MM.1S (cell line): ENCODE measurements at regions not wholly inside any gene's neighbourhood (a gene's known extent, or its start where the extent isn't known, plus 50 kb on each side); places are given as distances from the start of the nearest gene placed in this dataset.
"Not testable (repeated sequence)": the region's sequence is repeated elsewhere in the genome, so short reads cannot be mapped to it uniquely, and the experiment has no call there.

Source experiments
- DNase-seq: peaks from one replicate; pipeline ENCODE4 v3.0.0-alpha.2; 2015
- H2AFZ ChIP-seq: fragments of 300-600 bp; sonication (generic); 2 replicates; pipeline ENCODE4 v1.6.0; 2016; ENCODE audit warnings: antibody characterized with exemption, low read length
- H3F3A ChIP-seq: fragments of 300-600 bp; sonication (generic); 2 replicates; pipeline ENCODE4 v1.6.1; 2016; ENCODE audit warnings: mild to moderate bottlenecking, antibody characterized with exemption, low read length, moderate library complexity, mixed read lengths; ENCODE audit not compliant: insufficient read depth
- H3K27ac ChIP-seq: fragments of 300-600 bp; sonication (generic); 2 replicates; pipeline ENCODE4 v1.5.1; 2016; ENCODE audit warnings: mild to moderate bottlenecking, low read length
- H3K27me3 ChIP-seq: fragments of 300-600 bp; sonication (generic); replicated peaks from 2 replicates; pipeline ENCODE4 v1.6.0; 2016; ENCODE audit warnings: low read length; ENCODE audit not compliant: insufficient read depth
- H3K36me3 ChIP-seq: fragments of 300-600 bp; sonication (generic); replicated peaks from 2 replicates; pipeline ENCODE4 v1.6.1; 2016; ENCODE audit warnings: mild to moderate bottlenecking, low read length, mixed read lengths; ENCODE audit not compliant: insufficient read depth
- H3K4me1 ChIP-seq: fragments of 300-600 bp; sonication (generic); 2 replicates; pipeline ENCODE4 v1.6.1; 2016; ENCODE audit warnings: low read length, mixed read lengths
- H3K4me2 ChIP-seq: fragments of 300-600 bp; sonication (generic); 2 replicates; pipeline ENCODE4 v1.6.0; 2016; ENCODE audit warnings: low read depth, low read length
- H3K4me3 ChIP-seq: fragments of 300-600 bp; sonication (generic); 2 replicates; pipeline ENCODE4 v1.5.1; 2016; ENCODE audit warnings: low read length, mixed read lengths
- H3K79me2 ChIP-seq: fragments of 300-600 bp; sonication (generic); 2 replicates; pipeline ENCODE4 v1.6.1; 2016; ENCODE audit warnings: mixed run types, low read length, mixed read lengths
- H3K9ac ChIP-seq: fragments of 300-600 bp; sonication (generic); 2 replicates; pipeline ENCODE4 v1.6.1; 2016; ENCODE audit warnings: low read length, mixed read lengths
- H3K9me2 ChIP-seq: fragments of 300-600 bp; sonication (generic); replicated peaks from 2 replicates; pipeline ENCODE4 v1.6.1; 2016; ENCODE audit warnings: mild to moderate bottlenecking, low read length, mixed read lengths; ENCODE audit not compliant: insufficient read depth
- H3K9me3 ChIP-seq: fragments of 300-600 bp; sonication (generic); replicated peaks from 2 replicates; pipeline ENCODE4 v1.6.1; 2016; ENCODE audit warnings: mild to moderate bottlenecking, low read length, mixed read lengths; ENCODE audit not compliant: insufficient read depth
- H4K20me1 ChIP-seq: fragments of 300-600 bp; sonication (generic); 2 replicates; pipeline ENCODE4 v1.6.1; 2016; ENCODE audit warnings: mild to moderate bottlenecking, low read length, moderate library complexity, mixed read lengths; ENCODE audit not compliant: insufficient read depth
- EZH2 ChIP-seq: fragments of 300-600 bp; sonication (generic); optimal IDR thresholded peaks from 2 replicates; pipeline ENCODE3; 2017; ENCODE audit warnings: low read depth, mild to moderate bottlenecking, antibody characterized with exemption, low read length, mixed read lengths
- EZH2phosphoT487 ChIP-seq: fragments of 300-600 bp; sonication (generic); IDR thresholded peaks from 2 replicates; pipeline ENCODE4 v1.6.1; 2018; ENCODE audit warnings: antibody characterized with exemption, low read length
- TF ChIP-seq, protein P1 (sequence below): fragments of 300-600 bp; sonication (generic); IDR thresholded peaks from 2 replicates; pipeline ENCODE4 v1.5.1; 2016; ENCODE audit warnings: antibody characterized with exemption, low read length, mixed read lengths

DNA sequence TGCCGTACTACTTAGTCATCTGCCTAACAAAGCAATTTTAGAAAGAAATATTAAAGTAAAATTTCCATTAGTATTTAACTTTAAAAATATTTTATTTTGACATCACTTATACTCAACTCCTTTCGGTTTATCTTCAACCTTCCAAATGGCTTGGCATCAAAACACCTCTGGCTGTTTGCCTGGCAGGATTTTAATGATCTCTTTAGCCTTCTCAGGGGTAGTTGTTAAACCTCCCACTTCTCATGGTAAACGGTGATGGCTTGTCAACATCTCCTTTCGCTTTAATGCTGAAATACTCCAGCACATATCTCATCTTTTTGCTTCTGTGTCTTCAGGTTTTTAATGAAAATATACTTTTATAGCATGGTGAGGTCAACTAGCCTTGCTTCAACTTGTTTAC, 747.1 kb downstream of the CETN3 start:
- H3K4me3 ChIP-seq, result no peak overlapping the region
- no peaks in the 10 kb centered on the region for H3F3A ChIP-seq
- H3K79me2 ChIP-seq, result no peaks in the 10 kb centered on the region
- no peaks in the 10 kb centered on the region for H3K9me2 ChIP-seq
- H2AFZ ChIP-seq, result no peak overlapping the region
- TF ChIP-seq EZH2, result no peak
- TF ChIP-seq EZH2phosphoT487, result no peak
- TF ChIP-seq, protein P1, sequence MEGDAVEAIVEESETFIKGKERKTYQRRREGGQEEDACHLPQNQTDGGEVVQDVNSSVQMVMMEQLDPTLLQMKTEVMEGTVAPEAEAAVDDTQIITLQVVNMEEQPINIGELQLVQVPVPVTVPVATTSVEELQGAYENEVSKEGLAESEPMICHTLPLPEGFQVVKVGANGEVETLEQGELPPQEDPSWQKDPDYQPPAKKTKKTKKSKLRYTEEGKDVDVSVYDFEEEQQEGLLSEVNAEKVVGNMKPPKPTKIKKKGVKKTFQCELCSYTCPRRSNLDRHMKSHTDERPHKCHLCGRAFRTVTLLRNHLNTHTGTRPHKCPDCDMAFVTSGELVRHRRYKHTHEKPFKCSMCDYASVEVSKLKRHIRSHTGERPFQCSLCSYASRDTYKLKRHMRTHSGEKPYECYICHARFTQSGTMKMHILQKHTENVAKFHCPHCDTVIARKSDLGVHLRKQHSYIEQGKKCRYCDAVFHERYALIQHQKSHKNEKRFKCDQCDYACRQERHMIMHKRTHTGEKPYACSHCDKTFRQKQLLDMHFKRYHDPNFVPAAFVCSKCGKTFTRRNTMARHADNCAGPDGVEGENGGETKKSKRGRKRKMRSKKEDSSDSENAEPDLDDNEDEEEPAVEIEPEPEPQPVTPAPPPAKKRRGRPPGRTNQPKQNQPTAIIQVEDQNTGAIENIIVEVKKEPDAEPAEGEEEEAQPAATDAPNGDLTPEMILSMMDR, result no peak
- no peak overlapping the region for H3K27ac ChIP-seq
- no peaks in the 10 kb centered on the region for H3K9me3 ChIP-seq
- DNase-seq, result no peak
- H3K36me3 ChIP-seq, result no peaks in the 10 kb centered on the region
- H3K9ac ChIP-seq, result no peak overlapping the region
- H3K4me2 ChIP-seq, result no peak overlapping the region
- H4K20me1 ChIP-seq, result no peaks in the 10 kb centered on the region
- H3K4me1 ChIP-seq, result no peaks in the 10 kb centered on the region
- H3K27me3 ChIP-seq, result no peaks in the 10 kb centered on the region

DNA sequence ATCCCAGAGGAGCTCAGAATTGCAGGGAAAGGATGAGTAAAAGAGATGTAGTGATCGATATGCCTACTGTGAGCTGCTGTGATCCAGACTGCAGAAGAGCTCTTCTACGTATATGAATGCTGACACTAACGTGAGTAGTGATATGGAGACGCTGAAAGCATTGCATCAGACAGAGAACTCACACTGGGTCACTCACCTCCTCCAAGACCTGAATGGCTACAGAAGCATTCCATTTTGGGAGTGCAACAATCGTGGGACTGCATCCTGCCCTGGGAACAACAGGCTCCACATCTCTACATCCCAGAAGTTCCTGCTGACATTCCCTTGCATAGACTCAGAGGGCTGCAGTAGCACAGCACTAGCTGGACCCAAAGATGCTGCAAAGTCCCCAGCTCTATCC, 755.9 kb upstream of the MEF2C start:
- peaks cover 3% of the 10 kb centered on the region; the same call in 1 of the 2 replicates for H3K4me1 ChIP-seq
- H3K9me3 ChIP-seq, result no peaks in the 10 kb centered on the region
- H3K36me3 ChIP-seq, result no peaks in the 10 kb centered on the region
- DNase-seq, result no peak
- H3K9me2 ChIP-seq, result no peaks in the 10 kb centered on the region
- no peaks in the 10 kb centered on the region for H3F3A ChIP-seq
- no peaks in the 10 kb centered on the region for H4K20me1 ChIP-seq
- H3K4me3 ChIP-seq, result no peak overlapping the region
- H3K27ac ChIP-seq, result no peak overlapping the region
- H3K4me2 ChIP-seq, result no peak overlapping the region
- H3K27me3 ChIP-seq, result no peaks in the 10 kb centered on the region
- TF ChIP-seq, protein P1, result no peak
- TF ChIP-seq EZH2 (no peak), EZH2phosphoT487 (no peak)
- H3K79me2 ChIP-seq, result no peaks in the 10 kb centered on the region
- H3K9ac ChIP-seq, result no peak overlapping the region
- H2AFZ ChIP-seq, result no peak overlapping the region

DNA sequence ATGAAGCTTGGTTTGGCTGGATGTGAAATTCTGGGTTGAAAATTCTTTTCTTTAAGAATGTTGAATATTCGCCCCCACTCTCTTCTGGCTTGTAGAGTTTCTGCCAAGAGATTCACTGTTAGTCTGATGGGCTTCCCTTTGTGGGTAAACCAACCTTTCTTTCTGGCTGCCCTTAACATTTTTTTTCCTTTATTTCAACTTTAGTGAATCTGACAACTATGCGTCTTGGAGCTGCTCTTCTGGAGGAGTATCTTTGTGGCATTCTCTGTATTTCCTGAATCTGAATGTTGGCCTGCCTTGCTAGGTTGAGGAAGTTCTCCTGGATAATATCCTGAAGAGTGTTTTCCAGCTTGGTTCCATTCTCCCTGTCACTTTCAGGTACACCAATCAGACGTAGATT, 751.2 kb upstream of the MEF2C start:
- not testable (repeated sequence) for H3K9me2 ChIP-seq, H3K4me3 ChIP-seq

DNA sequence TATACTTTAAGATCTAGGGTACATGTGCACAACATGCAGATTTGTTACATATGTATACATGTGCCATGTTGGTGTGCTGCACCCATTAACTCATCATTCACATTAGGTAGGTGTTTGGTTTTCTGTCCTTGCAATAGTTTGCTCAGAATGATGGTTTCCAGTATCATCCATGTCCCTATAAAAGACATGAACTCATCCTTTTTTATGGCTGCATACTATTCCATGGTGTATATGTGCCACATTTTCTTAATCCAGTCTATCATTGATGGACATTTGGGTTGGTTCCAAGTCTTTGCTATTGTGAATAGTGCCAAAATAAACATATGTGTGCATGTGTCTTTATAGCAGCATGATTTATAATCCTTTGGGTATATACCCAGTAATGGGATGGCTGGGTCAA, 747.1 kb upstream of the MEF2C start:
- H3K27me3 ChIP-seq, H3K36me3 ChIP-seq, H2AFZ ChIP-seq, H3K9me2 ChIP-seq, H3K4me3 ChIP-seq, H3K79me2 ChIP-seq, H3F3A ChIP-seq, H3K9me3 ChIP-seq, H3K27ac ChIP-seq, H3K4me2 ChIP-seq, H4K20me1 ChIP-seq, H3K4me1 ChIP-seq, DNase-seq, H3K9ac ChIP-seq: not testable (repeated sequence)

More for the DNA sequence above, 751.2 kb upstream of the MEF2C start:
- not testable (repeated sequence) for H3F3A ChIP-seq, H3K79me2 ChIP-seq, H2AFZ ChIP-seq, H4K20me1 ChIP-seq, H3K9me3 ChIP-seq, H3K4me2 ChIP-seq, H3K4me1 ChIP-seq, H3K27me3 ChIP-seq, H3K36me3 ChIP-seq, DNase-seq, H3K27ac ChIP-seq, H3K9ac ChIP-seq
